Mesenchymal stem cell (in vitro differentiated cells and primary cell): ENCODE measurements at regions not wholly inside any gene's neighbourhood (a gene's known extent, or its start where the extent isn't known, plus 50 kb on each side); places are given as distances from the start of the nearest gene placed in this dataset.

Source experiments
- DNase-seq: peaks from one replicate; pipeline ENCODE4 v3.0.0-alpha.2; 2013
- H2AFZ ChIP-seq: one replicate; pipeline ENCODE4 v1.6.1; 2013; ENCODE audit warnings: low read depth, mild to moderate bottlenecking, control low read depth, inconsistent platforms, low read length, moderate library complexity
- H2AK5ac ChIP-seq: 2 replicates; pipeline ENCODE4 v1.6.1; 2013; ENCODE audit warnings: low read length, moderate library complexity, mild to moderate bottlenecking, inconsistent platforms; ENCODE audit not compliant: severe bottlenecking
- H2BK120ac ChIP-seq: one replicate; pipeline ENCODE4 v1.6.1; 2013; ENCODE audit warnings: low read depth, mild to moderate bottlenecking, inconsistent platforms, low read length, moderate library complexity
- H2BK12ac ChIP-seq, 2 experiments: one replicate each; pipeline ENCODE4 v1.6.1; 2013; ENCODE audit warnings: inconsistent platforms in 2 of 2, low read length in 2 of 2, mild to moderate bottlenecking in 2 of 2, moderate library complexity in 2 of 2, control low read depth in 1 of 2
- H2BK15ac ChIP-seq: one replicate; pipeline ENCODE4 v1.6.1; 2013; ENCODE audit warnings: mild to moderate bottlenecking, low read depth, inconsistent platforms; ENCODE audit not compliant: poor library complexity, severe bottlenecking
- H2BK5ac ChIP-seq: 2 replicates; pipeline ENCODE4 v1.6.1; 2013; ENCODE audit warnings: low read depth, mild to moderate bottlenecking, low read length, control low read depth, inconsistent platforms; ENCODE audit not compliant: poor library complexity, severe bottlenecking
- H3K14ac ChIP-seq, 2 experiments: one replicate each; pipeline ENCODE4 v1.6.1; 2013; ENCODE audit warnings: inconsistent platforms in 2 of 2, low read length in 2 of 2, control low read depth in 1 of 2, mild to moderate bottlenecking in 1 of 2, moderate library complexity in 1 of 2
- H3K18ac ChIP-seq, 2 experiments: one replicate each; pipeline ENCODE4 v1.6.1; 2013; ENCODE audit warnings: inconsistent platforms in 2 of 2, low read length in 2 of 2, control low read depth in 1 of 2, low read depth in 1 of 2, mild to moderate bottlenecking in 1 of 2
- H3K23ac ChIP-seq, 2 experiments: one replicate each; pipeline ENCODE4 v1.6.1; 2013; ENCODE audit warnings: inconsistent platforms in 2 of 2, low read length in 2 of 2, mild to moderate bottlenecking in 2 of 2, moderate library complexity in 2 of 2, control low read depth in 1 of 2
- H3K27ac ChIP-seq: 2 replicates; pipeline ENCODE4 v1.5.1; 2013; ENCODE audit warnings: mild to moderate bottlenecking, moderate library complexity, low read length, control low read depth, inconsistent platforms; ENCODE audit not compliant: poor library complexity, severe bottlenecking
- H3K27me3 ChIP-seq, 2 experiments: 2 replicates each; pipeline versions ENCODE4 v1.6.1 to v1.7.0; 2013; ENCODE audit warnings: low read length in 2 of 2, mild to moderate bottlenecking in 2 of 2, moderate library complexity in 2 of 2, control low read depth in 1 of 2, inconsistent platforms in 1 of 2; ENCODE audit not compliant: control insufficient read depth in 1 of 2, insufficient read depth in 1 of 2
- H3K36me3 ChIP-seq, 2 experiments: 2 replicates each; pipeline versions ENCODE4 v1.6.1 to v1.7.0; 2013; ENCODE audit warnings: low read length in 2 of 2, control low read depth in 1 of 2, inconsistent platforms in 1 of 2, low read depth in 1 of 2, mild to moderate bottlenecking in 1 of 2; ENCODE audit not compliant: insufficient read depth in 2 of 2, control insufficient read depth in 1 of 2
- H3K4ac ChIP-seq, 2 experiments: one replicate each; pipeline ENCODE4 v1.6.1; 2013; ENCODE audit warnings: inconsistent platforms in 2 of 2, low read length in 2 of 2, mild to moderate bottlenecking in 2 of 2, moderate library complexity in 2 of 2, control low read depth in 1 of 2, low read depth in 1 of 2
- H3K4me1 ChIP-seq: 2 replicates; pipeline ENCODE4 v1.6.1; 2013; ENCODE audit warnings: low read depth, low read length, control low read depth; ENCODE audit not compliant: control insufficient read depth, insufficient read depth
- H3K4me2 ChIP-seq: 2 replicates; pipeline ENCODE4 v1.6.1; 2013; ENCODE audit warnings: low read length, mild to moderate bottlenecking, inconsistent platforms; ENCODE audit not compliant: poor library complexity, severe bottlenecking
- H3K4me3 ChIP-seq, 2 experiments: 2 replicates each; pipeline versions ENCODE4 v1.5.1 to v1.7.0; 2013; ENCODE audit warnings: low read length in 2 of 2, mild to moderate bottlenecking in 2 of 2, control low read depth in 1 of 2, low read depth in 1 of 2; ENCODE audit not compliant: insufficient read depth in 1 of 2
- H3K79me1 ChIP-seq: replicated peaks from 2 replicates; pipeline ENCODE4 v1.6.1; 2013; ENCODE audit warnings: mild to moderate bottlenecking, control low read depth, low read length, inconsistent platforms; ENCODE audit not compliant: poor library complexity, severe bottlenecking
- H3K9ac ChIP-seq: 2 replicates; pipeline ENCODE4 v1.7.0; 2013; ENCODE audit warnings: mild to moderate bottlenecking, low read length, moderate library complexity
- H3K9me3 ChIP-seq: 2 replicates; pipeline ENCODE4 v1.7.0; 2013; ENCODE audit warnings: mild to moderate bottlenecking, low read length; ENCODE audit not compliant: control insufficient read depth
- H4K8ac ChIP-seq: one replicate; pipeline ENCODE4 v1.6.1; 2013; ENCODE audit warnings: inconsistent platforms, mild to moderate bottlenecking, low read length, moderate library complexity
- H4K91ac ChIP-seq: one replicate; pipeline ENCODE4 v1.6.1; 2013; ENCODE audit warnings: mild to moderate bottlenecking, low read length, inconsistent platforms
- WGBS: methylation state at CpG from one replicate; pipeline ENCODE4 v1.1.7; 2013; ENCODE audit warnings: mixed read lengths; 5-methylcytosine and 5-hydroxymethylcytosine counted together

DNA sequence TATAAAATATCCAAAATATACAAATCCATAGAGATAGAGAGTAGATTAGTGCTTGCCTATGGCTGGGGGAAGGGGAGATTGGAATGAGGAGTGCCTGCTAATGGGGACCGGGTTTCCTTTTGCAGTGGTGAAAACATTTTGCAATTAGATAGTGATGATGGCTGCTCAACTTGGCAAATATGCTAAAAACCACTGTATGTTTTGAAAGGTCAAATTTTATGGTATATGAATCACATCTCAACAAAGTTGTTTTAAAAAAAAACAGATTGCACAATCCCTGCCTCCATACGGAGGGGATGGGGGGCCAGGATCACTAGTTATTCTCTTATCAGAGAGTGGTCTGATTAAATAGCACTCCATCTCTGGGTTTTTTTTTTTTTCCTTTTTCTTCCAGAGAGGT is 76.9 kb upstream of the RIPOR2 start:
- Histone ChIP-seq H3K4me2 (no peak overlapping the region), H3K9me3 (no peaks in the 10 kb centered on the region), H3K36me3 (no peaks in the 10 kb centered on the region), H3K9ac (no peak overlapping the region), H2AK5ac (no peak overlapping the region), H3K27ac (no peak overlapping the region), H2BK15ac (no peak overlapping the region), H3K14ac (no peak overlapping the region), H2BK12ac (no peak overlapping the region), H3K4me1 (peaks cover 7% of the 10 kb centered on the region), H4K8ac (no peak overlapping the region), H2BK120ac (no peak overlapping the region), H3K18ac (no peak overlapping the region), H3K27me3 (no peaks in the 10 kb centered on the region), H3K4ac (no peak overlapping the region), H3K4me3 (no peak overlapping the region), H2BK5ac (no peak overlapping the region), H3K79me1 (no peaks in the 10 kb centered on the region), H3K23ac (no peak overlapping the region), H2AFZ (no peak overlapping the region), H4K91ac (no peak overlapping the region)
- WGBS: 0% methylated on average over 1 of the region's 2 CpGs
- DNase-seq: peak; percentile 64

DNA sequence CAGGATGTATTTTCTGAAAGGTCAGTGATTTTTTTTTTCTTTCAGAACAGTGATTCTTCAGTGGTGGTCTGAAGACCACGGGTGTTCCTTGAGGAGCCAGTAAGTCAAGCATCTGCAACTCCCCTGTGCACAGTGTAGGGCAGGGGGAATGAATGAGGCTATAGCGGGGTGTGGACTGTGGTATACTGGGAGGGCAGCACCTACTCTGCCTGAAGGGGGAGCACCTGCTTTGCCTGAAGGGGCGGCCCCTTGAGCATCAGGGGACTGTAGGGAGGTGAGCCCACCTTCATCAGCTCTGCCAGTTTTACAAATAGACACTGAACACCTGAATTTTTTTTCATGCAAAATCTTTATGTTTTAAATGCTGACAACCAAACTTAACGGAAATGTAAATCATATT is 77.5 kb upstream of the RIPOR2 start:
- no peak overlapping the region for H3K18ac ChIP-seq
- no peak overlapping the region for H3K4me2 ChIP-seq
- no peaks in the 10 kb centered on the region for H3K79me1 ChIP-seq
- H3K27me3 ChIP-seq: no peaks in the 10 kb centered on the region
- no peak overlapping the region for H3K14ac ChIP-seq
- no peaks in the 10 kb centered on the region for H3K9me3 ChIP-seq
- no peak overlapping the region for H3K9ac ChIP-seq
- no peak overlapping the region for H2BK120ac ChIP-seq
- H3K4me1 ChIP-seq: peaks cover 7% of the 10 kb centered on the region
- no peak overlapping the region for H4K8ac ChIP-seq
- no peak overlapping the region for H2AFZ ChIP-seq
- H2BK5ac ChIP-seq: no peak overlapping the region
- DNase-seq: no peak
- H3K23ac ChIP-seq: no peak overlapping the region
- WGBS: 80% methylated on average over 3 of the region's 4 CpGs
- H2AK5ac ChIP-seq: no peak overlapping the region
- peak overlapping the region; percentile 45 for H2BK15ac ChIP-seq
- no peak overlapping the region for H3K4me3 ChIP-seq
- H3K36me3 ChIP-seq: no peaks in the 10 kb centered on the region
- H3K4ac ChIP-seq: no peak overlapping the region
- peak overlapping the region in 1 of 2 experiments; percentile 85 for H2BK12ac ChIP-seq
- H3K27ac ChIP-seq: no peak overlapping the region
- peak overlapping the region; percentile 93 for H4K91ac ChIP-seq

DNA sequence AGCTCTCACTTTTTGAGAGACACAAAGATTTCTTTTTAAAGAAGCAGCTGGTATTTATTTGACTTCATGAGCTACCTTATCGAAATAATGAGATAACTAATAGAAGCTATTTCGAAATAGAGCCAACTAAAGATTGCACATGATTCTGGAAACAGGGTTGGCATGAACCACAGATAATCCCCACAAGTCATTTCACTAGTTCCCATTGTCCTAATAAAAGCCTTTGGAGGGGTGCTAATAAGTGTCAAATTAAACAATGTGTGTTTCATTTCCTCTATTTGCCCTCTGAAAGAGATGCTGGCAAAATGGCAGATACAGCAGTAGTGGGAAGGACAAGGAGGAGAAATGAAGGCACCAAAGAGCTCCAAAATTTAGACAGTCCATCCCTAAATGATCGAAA is 78.6 kb upstream of the RIPOR2 start:
- Histone ChIP-seq H2BK15ac (no peak overlapping the region), H3K79me1 (no peaks in the 10 kb centered on the region), H2BK12ac (no peak overlapping the region), H3K36me3 (no peaks in the 10 kb centered on the region), H3K4me1 (peaks cover 7% of the 10 kb centered on the region), H3K14ac (no peak overlapping the region), H3K27ac (no peak overlapping the region), H3K23ac (no peak overlapping the region), H3K4me3 (no peak overlapping the region), H3K4me2 (no peak overlapping the region), H3K4ac (no peak overlapping the region), H3K9ac (peak overlapping the region; percentile 83), H3K27me3 (no peaks in the 10 kb centered on the region), H2BK5ac (no peak overlapping the region), H2AFZ (no peak overlapping the region), H3K9me3 (no peaks in the 10 kb centered on the region), H4K8ac (no peak overlapping the region), H3K18ac (no peak overlapping the region), H2AK5ac (no peak overlapping the region), H2BK120ac (no peak overlapping the region), H4K91ac (no peak overlapping the region)
- WGBS: 100% methylated on average over 3 of the region's 3 CpGs
- no peak for DNase-seq

DNA sequence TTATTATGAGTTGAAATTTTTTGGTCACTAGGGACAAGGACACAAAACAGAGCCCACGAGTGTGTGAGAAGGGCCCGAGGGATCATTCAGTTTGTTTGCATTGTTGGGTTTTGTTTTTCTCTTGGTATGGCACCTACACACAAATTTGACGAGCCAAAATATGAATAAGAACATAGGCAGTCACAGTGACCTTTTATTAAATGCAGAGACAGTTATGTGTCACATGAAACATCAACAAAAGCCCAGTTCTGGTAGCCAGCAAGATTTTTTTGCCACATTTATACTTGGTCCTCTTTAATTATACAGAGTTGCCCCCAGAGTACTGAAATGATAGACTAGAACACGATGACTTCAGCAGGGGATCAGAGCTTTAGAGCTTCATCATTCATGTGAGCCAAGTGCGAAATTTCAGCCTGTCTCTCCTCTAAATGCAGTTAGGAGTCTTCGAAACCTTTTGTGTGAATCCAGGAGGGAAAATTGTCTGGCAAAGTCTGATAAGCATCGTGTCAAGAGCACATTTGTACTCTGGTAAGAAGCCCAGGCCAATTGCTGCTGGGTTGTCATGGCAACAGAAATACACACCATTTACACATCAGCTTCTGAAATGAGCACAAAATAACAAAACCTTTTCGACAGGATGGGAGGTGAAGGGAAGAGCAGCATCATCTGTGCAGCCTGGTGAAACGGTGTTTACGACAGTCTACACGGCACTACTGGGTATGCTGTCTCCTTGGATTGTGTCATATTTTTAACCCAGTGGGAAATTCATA is 79.2 kb upstream of the RIPOR2 start:
- H3K4me2 ChIP-seq: no peak overlapping the region
- H4K8ac ChIP-seq: no peak overlapping the region
- DNase-seq: peak; percentile 96
- H2AFZ ChIP-seq: no peak overlapping the region
- H3K9me3 ChIP-seq: no peaks in the 10 kb centered on the region
- H3K4ac ChIP-seq: no peak overlapping the region
- 61% methylated on average over 10 of the region's 11 CpGs for WGBS
- no peak overlapping the region for H4K91ac ChIP-seq
- H3K27me3 ChIP-seq: no peaks in the 10 kb centered on the region
- peaks cover 5% of the 10 kb centered on the region for H3K4me1 ChIP-seq
- H3K79me1 ChIP-seq: no peaks in the 10 kb centered on the region
- H3K4me3 ChIP-seq: no peak overlapping the region
- H2BK5ac ChIP-seq: no peak overlapping the region
- H3K18ac ChIP-seq: no peak overlapping the region
- no peaks in the 10 kb centered on the region for H3K36me3 ChIP-seq
- H3K9ac ChIP-seq: peak overlapping the region; percentile 83
- H2BK15ac ChIP-seq: no peak overlapping the region
- H3K14ac ChIP-seq: no peak overlapping the region
- H2BK120ac ChIP-seq: peak overlapping the region; percentile 8
- no peak overlapping the region for H2BK12ac ChIP-seq
- no peak overlapping the region for H3K23ac ChIP-seq
- H3K27ac ChIP-seq: no peak overlapping the region
- H2AK5ac ChIP-seq: no peak overlapping the region
